Bone marrow (tissue), 2 donors: ENCODE measurements at regions not wholly inside any gene's neighbourhood (a gene's known extent, or its start where the extent isn't known, plus 50 kb on each side); places are given as distances from the start of the nearest gene placed in this dataset.

Experiments used
- DNase-seq, 2 donors: peaks; one replicate each; lab custom pipeline; 2025; lab: John Stamatoyannopoulos, UW

DNA sequence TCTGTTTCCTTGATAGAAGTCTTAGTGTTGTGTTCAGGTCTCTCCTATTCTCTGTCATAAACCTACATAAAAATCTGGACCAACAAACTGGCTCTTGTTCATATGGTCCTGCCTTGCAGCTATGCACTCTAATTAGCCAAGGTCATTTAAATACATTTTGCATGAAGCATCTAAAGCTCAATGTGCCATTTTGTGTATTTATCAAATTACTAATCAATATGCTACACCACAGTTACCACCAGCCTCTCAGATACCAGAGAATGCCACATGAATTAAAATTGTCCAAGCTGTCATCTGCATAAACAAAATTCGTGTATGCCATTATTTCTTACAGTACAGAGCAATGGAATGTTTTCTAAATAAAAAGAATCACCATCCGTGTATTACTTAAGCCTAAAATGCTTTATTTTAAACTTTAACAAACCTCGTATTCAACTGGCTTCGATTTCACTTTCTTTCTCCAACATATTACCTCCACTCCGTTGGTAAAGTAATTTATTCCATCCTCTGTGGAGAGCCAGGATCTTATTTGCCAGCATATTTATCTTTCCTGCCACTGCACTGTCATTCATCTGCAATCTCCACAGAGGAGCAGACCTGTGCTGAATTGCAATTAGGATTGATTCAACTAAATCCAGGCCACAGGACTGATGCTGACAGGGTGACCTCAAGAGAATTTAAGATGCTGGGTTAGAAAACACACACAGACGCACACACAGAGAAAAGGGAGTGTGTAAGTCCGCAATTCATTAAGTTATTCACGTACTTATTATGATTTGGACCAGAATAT is 284.1 kb upstream of the FOXG1 start:
- no peak for DNase-seq

GRCh38 chr14:28483506-28483905 is 283.1 kb upstream of the FOXG1 start:
- DNase-seq: no peak

GRCh38 chr14:28488684-28489083 is 277.9 kb upstream of the FOXG1 start:
- no peak for DNase-seq

DNA sequence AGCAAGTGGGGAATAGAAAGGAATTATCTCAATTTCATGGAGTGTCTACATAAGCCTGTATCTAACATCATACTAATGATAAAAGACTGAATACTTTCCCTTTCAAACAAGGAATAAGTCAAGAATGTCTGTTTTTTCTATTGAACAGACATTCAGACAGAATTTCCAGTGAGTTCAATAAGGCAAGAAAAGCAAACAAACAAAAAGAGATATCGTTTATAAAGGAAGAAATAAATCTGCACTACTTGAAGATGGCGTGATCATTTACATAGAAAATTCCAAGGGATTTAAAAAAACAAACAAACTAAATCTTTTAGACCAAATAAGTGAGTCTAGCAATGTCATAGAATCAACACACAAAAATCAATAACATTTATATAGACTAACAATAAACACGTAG is 273.1 kb upstream of the FOXG1 start:
- DNase-seq: no peak

- no peak for DNase-seq
Measured at GRCh38 chr14:28494196-28494595, 272.4 kb upstream of the FOXG1 start.

DNA sequence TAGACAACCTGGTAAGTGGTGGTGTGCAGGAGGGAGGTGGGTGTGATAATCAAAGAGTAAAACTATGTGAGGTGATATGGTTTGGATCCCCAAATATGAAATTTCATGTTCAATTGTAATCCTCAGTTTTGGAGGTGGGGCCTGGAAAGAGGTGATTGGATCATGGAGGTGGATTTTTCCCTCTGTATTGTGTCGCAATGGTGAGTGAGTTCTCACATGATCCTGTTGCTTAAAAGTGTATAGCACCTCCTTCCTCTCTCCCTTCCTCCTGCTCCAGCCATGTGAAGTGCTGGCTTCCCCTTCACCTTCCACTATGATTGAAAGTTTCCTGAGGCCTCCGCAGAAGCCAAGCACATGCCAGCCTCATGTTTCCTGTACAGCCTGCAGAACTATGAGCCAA is 270.2 kb upstream of the FOXG1 start:
- DNase-seq: no peak

DNA sequence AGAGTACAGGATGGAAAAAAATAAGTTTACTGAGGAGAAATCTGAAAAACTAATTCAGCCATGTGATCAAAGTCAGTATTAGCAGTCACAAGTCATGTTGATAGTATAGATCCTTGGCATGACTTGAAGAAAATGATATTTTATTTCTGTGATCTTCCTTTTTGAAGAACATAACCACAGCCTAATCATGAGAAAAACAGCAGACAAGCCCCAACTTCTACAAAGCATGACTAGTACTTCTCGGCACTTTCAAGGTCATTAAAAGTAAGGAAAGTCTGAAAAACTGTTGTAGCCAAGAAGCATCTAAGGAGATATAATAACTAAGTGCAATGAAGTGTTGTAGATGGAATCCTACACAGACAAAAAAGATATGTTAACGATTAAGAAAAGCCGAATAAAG is 264.1 kb upstream of the FOXG1 start:
- DNase-seq: no peak

- DNase-seq: no peak
Measured at GRCh38 chr14:28515571-28515970, 251.0 kb upstream of the FOXG1 start.

GRCh38 chr14:28536889-28537288 is 229.7 kb upstream of the FOXG1 start:
- no peak for DNase-seq

- DNase-seq: no peak
Measured at GRCh38 chr14:28542040-28542439, 224.5 kb upstream of the FOXG1 start.

DNA sequence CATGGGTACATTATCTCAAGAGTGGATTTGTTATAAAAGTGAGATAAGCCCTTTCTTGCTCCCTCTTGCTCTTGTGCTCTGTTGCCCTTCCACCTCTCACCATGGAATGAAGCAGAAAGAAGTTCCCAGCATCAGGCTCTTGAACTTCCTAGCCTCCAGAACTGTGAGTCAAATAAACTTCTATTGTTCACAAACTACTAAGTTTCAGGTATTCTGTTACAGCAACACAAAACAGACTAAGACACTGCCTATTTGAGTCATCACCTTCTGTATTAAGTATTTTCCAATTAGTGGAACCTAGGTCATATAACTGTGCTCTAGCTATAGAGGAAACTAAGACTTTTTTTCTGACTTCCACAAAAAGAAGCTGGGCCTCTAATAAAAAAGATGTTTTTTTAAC is 201.2 kb upstream of the FOXG1 start:
- no peak for DNase-seq

DNA sequence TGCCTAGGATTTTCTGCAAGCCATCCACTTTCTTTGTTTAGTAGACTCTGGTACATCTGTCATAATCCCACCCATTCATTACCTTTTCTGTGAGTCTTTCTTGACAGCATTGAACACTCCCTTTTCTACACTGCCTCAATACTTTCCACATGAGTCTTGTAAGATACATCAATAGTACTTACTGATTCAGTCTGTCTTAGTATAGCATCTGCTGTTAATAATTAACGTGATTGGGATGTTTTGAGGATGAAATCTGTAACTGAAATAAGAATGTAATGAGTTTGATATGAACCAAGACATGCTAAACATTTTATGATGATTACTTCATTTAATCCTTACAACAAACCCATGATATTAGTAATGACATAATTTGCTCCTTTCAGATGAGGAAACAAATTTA is 196.2 kb upstream of the FOXG1 start:
- no peak for DNase-seq

DNA sequence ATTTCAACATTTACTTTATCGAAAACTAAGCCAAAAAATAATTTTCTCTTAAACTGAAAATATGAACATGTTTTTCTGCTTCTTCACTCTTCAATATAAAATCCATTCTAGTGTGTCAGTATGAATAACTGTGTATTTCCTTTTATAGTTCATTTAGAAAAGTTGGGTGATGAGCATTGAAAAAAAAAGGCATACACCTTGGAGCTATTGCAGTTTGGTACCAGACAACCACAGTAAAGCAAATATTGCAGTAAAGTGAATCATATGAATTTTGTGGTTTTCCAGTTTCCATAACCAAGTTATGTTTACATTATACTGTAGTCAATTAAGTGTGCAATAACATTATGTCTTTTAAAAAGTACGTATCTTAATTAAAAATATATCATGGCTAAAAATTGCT is 195.0 kb upstream of the FOXG1 start:
- DNase-seq: no peak

GRCh38 chr14:28576523-28576922 is 190.1 kb upstream of the FOXG1 start:
- DNase-seq: no peak

- DNase-seq: no peak
Measured at GRCh38 chr14:28577187-28577586, 189.4 kb upstream of the FOXG1 start.

- no peak for DNase-seq
Measured at GRCh38 chr14:28577711-28578131, 188.9 kb upstream of the FOXG1 start.

- no peak for DNase-seq
Measured at GRCh38 chr14:28584951-28585350, 181.6 kb upstream of the FOXG1 start.

DNA sequence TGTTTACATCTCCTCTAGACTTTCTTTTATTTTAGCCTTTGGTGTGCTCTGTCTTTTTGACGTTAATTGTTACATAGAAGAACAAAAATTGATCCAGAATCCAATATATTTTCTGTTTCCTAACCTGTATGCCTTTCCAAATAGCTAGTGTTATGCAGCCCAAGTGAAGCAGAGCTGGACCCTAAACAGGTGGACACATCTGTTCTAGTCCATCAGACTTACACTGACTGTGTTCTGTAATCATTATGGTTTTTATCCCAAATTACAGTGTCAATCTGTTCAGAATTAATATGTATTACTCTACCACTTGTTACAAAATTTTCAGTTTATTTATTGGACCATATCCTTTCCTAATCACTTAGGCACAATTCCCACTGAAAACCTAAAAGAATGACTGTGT is 176.8 kb upstream of the FOXG1 start:
- no peak for DNase-seq

DNA sequence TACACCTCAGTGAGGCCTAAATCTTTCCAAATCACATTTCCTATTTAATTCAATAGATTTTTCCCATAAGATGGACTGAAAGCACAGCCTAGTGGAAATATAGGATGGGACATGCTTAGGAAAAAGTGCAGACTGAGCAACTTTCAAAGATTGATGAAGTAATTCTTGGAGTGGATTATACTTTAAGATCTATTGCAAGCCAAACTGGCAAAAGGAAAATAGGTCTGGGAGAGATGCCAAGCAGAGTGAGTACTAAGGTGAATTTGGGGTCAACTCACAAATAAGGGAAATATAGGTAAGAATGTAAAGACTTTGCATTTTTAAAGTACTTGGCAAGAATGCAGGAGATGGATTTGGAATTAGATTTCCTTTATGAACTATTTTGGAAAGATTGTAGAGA is 170.2 kb upstream of the FOXG1 start:
- no peak for DNase-seq

DNA sequence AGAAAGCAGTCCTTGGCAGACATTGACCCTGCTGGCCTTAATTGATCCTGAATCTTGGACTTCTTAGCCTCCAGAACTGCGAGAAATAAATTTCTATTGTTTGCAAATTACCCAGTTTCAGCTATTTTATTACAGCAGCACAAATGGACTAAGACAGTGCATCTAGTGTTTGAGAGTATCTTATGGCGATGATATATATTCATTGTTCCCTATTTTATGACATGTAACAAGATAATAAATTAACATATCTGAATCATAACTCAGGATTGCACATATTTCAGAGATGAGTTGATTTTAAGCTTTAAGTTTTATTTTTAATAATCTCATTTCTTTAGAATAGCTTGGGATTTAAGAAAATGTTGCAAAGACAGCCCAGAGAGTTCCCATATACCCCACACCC is 167.4 kb upstream of the FOXG1 start:
- no peak for DNase-seq

DNA sequence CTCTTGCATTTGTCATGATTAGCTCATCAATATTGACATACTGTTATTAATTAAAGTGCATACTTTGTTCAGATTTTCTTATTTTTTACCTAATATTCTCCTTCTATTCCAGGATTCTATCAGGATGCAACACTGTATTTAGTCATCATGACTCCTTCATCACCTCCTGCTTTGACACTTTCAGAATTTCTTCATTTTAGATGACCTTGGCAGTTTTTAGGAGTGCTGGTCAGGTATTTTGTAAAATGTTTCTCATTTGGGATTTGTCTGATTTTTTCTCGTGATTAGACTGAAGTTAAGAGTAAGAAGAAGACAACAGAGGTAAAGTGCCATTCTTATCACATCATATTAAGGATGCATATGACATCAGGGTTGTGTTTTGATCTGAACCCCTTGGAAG is 167.0 kb upstream of the FOXG1 start:
- DNase-seq: no peak

GRCh38 chr14:28603606-28604005 is 163.0 kb upstream of the FOXG1 start:
- no peak for DNase-seq

DNA sequence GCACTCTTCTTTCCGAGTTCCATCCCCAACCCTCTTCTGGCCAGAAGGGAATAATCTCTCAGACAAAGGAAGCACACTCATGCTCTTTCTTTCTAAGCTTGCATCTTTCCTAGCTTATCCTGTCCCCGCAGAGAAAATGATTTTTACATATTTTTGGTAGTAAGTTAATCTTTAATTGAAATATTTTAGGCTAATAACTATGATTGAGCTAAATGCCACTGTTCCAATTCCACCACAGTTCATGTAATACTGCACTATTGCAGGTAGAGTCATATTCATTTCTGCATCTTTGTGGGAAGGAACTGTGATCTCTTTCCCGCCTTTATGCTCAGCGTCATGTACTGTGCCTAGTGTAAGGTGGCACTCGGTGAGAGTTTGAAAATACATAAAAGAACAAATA is 158.9 kb upstream of the FOXG1 start:
- no peak for DNase-seq

DNA sequence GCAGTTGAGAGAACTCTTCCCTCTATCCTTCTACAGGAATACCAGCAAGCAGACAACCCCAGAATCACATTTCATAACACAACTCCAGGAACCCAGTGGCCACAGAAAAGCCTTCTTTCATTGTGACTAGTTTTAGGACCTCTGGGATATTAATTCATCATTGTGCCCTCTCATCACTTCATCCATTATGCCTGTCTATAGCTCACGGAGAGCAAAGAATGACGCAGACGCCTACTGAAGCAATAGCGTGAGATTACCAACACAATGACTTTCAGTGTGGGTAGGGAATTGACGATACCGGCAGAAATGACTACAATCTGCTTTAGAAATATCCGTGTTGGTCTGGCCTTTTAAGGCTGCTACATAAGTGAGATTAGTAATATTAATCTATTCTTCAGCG is 158.1 kb upstream of the FOXG1 start:
- DNase-seq: no peak
